HTR-8/SVneo (cell line): ENCODE measurements at regions not wholly inside any gene's neighbourhood (a gene's known extent, or its start where the extent isn't known, plus 50 kb on each side); places are given as distances from the start of the nearest gene placed in this dataset.

Experiments
- DNase-seq: peaks from one replicate; pipeline ENCODE4 v3.0.0; 2011; ENCODE audit warnings: low spot score, mixed read lengths; ENCODE audit not compliant: insufficient read length
- FAIRE-seq: peaks from 2 replicates; lab custom pipeline; 2011; peaks lifted over from hg19 to GRCh38; lab: Jason Lieb, UNC

DNA sequence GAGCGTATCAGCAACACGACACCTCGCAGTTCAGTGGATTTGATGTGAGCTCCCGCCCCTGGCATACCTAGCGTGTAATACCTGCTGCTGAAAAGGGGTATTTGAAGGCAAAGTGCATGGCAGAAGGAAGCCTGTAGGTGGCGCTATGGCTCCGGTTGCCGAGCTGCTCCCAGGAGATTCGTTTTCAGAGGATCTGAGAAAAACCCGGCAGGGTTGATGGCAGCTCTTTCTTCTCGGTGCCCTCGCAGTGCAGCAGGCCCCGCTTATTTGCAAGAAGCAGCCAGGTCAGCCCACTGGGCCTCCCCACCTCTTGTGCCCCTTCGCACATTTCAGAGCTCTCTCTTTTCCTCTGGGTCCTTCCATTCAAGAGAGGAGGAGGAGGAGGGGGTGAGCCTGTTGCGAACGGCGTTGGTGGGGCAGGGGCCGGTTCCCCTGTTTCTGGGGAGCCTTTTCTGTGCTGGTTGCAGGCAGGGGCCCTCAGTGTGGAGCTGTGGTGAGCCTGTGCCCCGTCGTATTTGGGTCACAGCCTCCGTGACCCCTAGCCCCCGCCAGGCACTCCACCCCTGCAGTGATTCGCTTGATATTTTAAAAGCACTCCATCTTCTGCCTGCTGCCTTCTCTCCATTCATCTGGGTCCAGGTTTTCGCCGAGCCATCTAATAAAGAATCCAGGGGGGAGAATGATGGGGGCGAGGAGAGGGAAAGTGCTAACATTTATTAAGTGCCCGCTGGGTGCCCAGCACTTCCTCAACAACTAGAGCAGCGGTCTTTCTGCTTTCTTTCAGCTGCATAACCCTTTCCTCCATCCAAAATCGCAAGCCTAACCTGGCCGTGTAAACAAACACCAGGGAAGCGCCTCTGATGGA is 85.3 kb upstream of the SYT13 start:
- FAIRE-seq, result peak; percentile 13

DNA sequence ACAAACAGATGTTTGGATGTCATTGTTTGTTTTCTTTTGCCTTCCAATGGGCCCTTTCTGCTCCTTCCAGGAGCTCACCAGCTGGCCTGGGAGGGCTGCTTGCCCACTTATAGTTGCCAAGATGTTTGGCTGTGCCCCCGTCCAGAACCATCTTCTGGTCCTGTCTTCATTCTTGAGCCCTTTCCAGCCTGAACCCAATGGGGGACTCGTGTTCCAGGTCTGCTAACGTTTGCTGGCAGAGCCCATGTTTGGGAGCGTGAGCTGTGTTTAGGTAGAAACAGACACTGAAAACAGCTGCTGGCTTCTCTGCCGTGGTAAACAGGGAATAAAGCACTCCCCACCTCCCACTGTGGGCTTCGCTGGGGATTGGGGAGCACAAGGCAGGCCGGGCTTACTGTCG is 83.2 kb upstream of the SYT13 start:
- FAIRE-seq, result no peak

More for the DNA sequence above, 85.3 kb upstream of the SYT13 start:
- peak; percentile 86 for DNase-seq

DNA sequence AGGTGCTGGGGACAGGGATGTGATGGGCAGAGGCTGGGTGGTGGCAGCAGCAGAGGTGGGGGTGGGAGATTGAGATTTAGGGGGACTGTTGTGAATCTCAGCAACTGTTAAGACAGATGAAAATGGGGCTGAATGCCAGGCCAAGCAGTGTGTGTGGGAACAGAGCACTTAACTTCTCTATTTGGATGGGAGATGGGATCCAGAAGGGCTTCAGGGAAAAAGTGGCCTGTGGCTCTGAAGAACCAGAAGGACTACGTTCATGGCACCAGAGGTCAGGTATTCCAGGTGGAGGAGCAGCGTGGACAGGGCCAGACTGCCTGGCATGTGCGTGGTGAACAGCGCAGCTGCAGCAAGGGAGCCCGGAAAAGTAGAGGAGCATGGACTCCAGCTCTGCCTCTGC is 82.6 kb upstream of the SYT13 start:
- FAIRE-seq (no peak), DNase-seq (no peak)

More for the DNA sequence above, 83.2 kb upstream of the SYT13 start:
- DNase-seq, result no peak

DNA sequence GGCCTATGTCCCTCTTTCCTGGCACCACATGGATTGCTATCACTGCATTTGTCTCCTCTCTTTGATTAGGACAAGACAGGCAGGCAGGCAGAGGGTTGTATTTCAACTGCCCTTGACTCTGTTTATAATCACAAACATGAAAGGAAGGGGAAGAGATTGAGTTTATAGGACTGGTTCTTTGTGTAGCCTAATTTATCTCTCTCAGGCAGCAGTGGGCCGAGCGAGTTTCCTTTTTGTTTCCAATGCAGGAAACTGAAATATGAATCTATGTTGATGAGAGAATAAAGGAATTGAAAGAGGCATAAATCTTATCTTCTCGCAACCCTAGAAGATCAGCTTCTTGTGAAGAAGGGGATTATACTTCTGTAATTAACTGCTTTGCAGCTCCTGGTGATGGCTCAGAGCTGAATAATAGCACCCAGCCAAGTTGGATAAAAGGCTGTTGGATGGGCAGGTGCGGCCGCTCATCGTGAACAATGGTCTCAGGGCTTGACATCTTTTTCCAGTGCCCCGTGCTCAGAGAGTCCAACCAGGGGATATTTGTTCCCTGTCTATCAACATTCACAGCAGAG is 80.6 kb upstream of the SYT13 start:
- FAIRE-seq (no peak), DNase-seq (no peak)

DNA sequence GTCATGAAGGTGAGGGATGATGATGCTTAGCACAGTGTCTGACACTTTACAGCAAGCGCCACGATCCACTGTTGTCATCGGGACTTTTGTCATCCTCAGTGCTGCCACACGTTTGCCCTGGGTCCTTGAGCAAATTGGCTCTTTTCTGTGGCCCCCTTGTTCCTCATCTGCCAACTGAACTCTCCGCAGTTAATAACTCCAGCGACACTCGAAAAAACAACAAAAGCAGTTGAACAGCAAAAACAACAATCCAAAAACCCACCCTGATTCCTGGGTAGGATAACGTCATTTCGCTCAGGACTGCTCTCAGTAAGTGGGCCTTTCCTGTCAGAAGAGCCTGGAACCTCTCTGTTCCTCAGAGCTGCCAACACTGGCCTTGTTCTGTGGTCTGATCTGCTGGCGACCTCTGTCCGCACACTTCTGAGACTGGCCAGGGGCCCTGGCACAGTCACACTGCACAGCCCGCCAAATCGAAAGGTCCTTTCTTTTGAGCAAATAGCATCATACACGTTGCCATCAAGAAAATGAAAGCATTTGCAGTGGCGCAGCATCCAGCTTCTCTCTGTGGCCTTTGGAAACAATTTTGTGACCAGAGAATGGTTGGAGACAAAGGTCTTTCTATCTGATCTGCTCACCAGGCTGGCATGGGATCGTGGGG is 79.9 kb upstream of the SYT13 start:
- DNase-seq, result no peak
- FAIRE-seq, result no peak

DNA sequence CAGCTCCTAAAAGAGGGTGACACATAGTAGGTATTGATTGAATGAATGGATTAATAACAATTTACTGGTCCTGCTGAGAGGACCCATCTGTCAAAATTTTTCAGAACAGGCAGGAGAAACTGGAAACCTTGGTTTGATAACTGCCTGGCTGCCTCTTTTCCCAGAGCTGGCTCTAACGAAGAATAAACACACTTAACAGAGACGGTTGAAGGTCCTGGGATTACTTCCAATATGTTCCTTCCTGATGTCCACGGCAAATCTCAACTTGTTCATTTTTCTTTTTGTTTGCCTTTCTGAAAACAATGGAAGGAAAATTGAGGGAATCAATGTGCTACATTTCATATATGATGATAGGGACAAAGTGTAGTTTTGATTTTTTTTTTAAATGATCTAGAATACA is 76.5 kb upstream of the SYT13 start:
- FAIRE-seq (no peak), DNase-seq (no peak)

DNA sequence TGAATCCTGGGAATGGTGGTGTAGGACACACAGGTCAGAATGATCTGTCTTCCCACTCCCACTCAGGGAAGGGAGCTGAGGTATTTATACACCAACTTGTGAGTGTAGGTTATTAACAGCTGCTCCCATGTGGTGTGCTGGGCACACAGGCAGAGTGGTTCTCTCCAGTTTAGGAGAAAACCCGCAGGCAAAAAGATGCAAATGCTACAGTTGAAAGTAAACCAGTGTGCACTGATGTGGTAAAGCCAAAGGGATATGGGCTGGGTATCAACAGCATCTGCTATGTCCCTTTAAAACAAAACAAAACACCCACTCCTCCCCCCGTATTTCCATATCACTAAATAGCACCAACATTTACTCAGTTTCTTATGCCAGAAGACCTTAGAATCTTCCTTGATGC is 75.4 kb upstream of the SYT13 start:
- no peak for DNase-seq
- no peak for FAIRE-seq

DNA sequence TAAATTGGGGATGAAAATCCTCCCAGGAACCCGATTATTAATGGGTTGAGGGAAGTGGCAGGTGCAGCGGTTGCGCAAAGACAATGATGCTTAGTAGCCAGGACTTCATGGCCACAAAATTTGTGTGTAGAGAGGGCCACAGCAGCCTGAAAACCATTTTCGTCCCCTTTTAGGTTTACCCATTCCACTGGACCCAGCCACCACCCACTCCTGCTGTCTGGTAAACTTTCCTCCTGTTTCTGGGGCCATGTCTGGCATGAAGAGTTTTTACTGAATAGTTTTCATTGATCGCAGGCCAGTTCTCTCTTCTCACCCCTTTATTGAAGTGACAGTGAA is 69.5 kb upstream of the SYT13 start:
- FAIRE-seq, result no peak
- DNase-seq, result no peak

DNA sequence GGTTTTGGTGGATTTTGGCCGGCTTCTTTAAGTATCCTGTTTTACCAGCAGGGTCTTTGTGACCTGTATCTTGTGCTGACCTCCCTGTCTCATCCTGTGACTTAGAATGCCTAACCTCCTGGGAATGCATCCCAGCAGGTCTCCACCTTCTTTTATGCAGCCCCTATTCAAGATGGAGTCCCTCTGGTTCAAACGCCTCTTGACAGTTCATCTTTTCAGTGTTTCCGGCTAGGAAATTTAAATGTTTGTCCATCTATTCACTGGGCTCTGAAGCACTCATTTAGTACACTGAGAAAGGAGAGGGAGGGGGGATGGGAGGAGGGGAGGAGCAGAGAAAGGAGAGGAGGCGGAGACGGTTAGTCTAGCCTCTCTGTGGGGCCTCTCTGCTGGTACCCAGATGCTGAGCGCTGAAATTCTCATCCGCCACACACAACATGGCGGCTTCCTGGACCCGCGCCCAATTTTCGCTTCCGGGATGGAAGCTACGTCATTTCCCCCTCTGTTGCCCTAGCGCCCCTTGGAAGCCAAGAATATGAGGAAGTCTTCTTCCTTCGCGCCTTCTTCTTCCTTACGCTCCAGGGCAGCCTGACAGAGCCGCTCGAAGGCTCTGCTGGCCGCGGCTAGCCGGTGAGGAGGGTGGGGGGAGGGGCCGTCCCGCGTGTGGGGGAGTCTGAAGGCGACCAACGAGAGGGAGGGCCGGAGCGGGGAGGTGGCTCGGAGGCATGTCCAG is 69.0 kb upstream of the SYT13 start:
- DNase-seq (no peak), FAIRE-seq (no peak)

DNA sequence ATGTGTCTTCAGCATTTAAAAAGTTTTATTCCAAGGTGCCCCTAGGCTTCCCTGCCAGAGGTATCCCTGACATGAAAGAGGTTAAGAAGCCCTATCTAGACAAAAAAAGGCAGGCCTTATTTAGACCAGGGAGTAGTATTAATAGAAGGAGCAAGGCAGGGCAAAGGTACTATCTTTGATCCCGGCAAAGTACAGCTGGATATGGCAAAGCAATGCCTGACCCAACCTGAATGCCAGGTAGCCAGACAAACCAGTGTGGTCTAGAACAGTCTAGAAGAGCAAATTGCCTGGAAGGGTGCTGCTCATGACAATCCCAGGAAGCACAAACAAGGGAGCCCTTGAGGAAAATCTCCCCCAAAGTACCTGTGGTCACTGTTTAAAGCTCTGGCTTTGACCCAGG is 62.6 kb upstream of the SYT13 start:
- FAIRE-seq (no peak), DNase-seq (no peak)

DNA sequence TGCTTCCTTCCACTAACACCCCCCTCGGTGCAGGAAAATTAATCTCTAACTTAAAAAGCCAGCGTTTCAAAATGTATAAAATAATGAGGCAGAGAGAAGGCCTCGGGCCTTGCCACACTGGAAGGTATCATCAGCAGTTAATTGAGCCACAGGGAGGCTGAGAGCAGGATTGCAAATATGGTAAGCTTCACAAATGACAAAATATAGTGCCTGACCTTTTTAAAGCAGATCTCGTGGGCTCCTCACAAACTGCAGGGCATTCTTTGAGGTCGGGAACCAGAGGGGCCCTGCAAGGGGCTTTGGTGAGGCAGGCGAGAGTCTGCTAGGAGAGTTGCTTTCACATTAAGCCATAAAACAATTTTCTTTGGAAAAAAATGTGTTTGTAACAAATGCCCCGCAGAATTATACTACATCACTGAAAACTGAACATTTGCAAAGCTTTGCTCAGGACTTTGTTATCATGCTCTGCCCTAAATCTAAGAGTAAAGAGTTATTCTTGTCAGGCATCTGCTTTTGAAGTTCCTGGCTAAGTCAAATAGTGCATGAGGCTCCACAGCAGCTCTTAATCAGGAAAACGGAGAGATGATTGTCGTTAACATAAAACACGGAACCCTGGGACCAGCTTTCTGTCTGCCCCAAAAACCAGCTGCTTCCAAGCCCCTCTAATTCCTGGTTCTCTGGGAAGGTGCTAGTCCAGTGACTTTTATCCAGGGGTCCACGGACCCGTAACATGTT is 61.4 kb upstream of the SYT13 start:
- no peak for FAIRE-seq
- DNase-seq, result no peak

DNA sequence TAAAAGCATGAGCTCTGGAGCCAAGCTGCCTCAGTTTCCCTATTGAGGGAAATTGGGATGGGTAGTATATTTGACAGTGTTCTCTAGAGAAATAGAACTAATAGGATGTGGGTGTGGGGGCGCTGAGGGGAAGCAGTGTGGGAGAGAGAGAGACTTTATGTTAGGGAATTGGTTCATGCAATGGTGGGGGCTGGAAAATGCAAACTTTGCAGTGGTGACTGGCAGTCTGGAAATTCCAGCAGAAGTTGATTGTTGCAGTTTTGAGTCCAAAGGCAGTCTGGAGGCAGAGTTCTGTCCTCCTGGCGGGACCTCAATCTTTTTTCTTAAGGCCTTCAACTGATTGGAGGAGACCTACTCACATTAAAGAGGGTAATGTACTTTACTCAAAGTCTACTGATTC is 59.4 kb upstream of the SYT13 start:
- DNase-seq (no peak), FAIRE-seq (no peak)

DNA sequence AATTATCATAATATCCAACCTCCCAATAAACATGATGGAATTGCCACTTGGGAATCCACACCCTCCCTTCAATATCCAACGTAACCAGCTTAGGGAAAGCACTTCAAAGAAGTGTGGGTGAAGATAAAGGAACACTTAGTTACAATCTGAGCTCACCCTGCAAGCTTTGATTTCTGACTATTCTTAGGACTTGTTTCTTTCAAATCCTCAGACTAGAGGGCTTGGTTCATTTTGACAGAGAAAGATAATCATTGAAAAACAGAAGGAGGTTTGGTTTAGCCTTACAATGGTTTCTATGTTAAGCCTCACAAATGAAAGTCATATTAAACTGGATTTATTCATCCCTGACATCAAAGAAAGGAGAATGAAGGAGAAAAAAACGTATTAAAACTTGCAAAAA is 57.9 kb upstream of the SYT13 start:
- DNase-seq (no peak), FAIRE-seq (no peak)

DNA sequence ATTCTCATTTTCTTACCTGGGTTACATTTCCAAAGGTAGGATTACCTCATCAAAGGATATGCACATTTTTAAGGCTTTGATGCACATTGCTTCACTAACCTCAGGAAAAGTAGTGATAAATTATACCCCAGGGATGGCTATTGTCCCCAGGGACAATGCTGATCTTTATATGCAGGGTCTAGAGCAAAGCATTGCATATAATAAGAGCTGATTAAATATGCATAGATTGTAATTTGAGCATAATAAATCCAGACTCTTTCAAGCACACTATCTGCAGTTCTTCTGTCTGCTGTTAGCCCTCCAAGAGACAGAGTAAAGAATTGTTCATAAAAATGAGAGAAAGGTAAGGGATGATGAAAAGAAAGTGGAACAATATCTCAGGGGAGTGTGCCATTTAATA is 57.3 kb upstream of the SYT13 start:
- FAIRE-seq (no peak), DNase-seq (no peak)

DNA sequence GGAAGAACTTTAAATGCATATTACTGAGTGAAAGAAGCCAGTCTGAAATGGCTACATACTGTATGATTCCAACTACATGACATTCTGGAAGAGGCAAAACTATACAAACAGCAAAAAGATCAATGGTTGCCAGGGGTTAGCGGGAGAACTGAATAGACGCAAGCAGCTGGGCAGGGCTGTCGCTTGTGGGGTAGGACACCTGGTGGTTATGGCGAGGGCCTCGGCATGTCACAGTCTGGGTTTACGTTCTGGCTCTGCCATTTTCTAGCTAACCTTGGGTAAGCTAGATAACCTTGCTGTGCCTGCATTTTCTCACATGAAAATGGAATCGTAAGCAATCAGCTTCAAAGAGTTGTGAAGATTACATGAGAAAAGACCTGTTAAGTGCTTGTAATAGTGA is 55.2 kb upstream of the SYT13 start:
- FAIRE-seq (no peak), DNase-seq (no peak)

DNA sequence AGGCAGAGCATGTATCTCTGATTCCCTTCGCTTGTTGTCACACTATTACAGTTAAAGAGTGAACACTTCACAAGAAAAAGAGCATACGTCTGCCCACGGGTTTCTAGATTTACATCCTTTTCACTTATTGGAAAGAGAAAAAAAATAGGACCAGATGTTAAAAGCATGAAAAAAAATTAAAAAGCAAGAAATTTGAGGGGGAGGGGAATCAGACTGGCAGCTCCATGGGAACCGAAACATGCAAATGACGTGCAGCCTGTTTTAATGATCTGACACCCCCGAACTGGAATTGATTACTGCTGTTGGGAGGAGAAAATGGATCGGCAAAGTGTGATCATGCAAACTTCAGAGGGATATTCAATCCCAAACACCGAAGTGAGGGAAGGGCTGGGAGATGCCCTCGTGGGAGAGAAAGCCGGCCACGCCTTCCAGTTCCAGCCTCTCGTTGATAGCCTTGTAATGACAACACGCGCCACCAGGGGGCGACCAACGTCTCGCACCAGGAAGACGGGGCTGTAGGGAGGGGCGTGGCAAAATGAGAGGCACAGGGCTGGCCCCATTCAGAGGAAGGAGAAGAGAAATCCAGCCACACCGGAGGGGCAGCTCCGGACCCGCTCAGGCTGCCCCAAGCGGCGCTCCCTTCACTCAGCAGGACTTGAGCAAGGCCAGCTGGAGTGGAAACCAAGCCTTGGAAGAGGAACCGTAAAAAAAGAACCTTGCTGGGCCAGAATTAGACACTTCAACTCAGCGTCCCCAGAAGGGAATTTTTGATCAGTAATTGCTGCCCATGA is 53.8 kb upstream of the SYT13 start:
- FAIRE-seq (peak; percentile 84), DNase-seq (peak; percentile 92)

DNA sequence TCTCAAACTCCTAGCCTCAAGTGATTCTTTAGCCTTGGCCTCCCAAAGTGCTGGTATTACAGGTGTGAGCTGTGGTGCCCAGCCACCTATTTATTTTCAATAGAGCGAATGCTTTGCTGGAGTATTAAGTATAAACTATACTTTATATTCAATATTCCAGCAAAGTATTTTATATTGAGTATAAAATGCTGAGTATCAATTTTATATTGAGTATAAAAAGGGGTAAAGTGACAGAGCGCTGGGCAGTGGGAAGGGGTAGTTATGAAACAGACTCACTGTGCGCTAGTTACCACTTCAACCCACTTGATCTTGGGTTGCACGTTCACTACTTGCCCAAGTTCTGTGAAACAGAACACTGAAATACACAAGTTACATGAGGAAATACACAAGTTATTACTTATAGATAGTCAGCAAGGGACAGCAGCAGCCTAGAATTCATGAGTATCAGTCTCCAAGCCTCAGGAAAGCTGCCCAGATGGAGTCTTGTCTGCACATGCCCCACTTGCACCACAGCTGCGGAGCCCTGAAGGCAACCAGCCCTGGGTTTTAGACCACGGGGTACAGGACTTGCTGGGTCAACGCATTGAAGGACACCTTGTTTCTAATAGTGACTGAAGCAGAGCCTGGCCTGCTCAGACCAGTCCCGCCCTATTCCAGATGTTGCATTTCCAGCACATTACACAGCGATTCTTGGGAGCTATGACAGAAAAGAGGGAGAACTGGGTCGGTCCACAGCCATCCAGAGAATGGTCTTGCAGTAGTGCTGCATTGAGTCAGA is 51.6 kb upstream of the SYT13 start:
- DNase-seq (no peak), FAIRE-seq (no peak)

DNA sequence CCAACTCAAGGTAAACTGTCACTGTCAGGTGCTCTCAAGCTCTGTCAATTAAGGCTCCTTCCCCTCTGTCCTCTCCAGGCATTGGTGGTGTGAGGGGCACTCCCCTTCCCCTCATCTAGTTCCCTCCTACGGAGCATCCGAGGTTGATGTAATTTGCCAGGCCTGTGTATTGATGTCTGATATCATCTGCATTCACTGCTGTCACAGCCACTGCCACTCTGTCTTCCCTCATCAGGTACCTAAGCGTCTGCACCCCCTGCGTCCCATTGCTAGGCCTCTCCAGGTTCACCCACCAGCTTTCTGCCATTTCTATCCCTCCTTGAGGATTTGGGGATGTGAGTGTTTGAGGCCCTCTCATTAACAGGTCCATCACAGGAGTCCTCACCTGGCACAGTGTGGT is 50.0 kb upstream of the SYT13 start:
- no peak for DNase-seq

More for the DNA sequence above, 50.0 kb upstream of the SYT13 start:
- no peak for FAIRE-seq
